AG04449 (cell line): ENCODE measurements at regions not wholly inside any gene's neighbourhood (a gene's known extent, or its start where the extent isn't known, plus 50 kb on each side); places are given as distances from the start of the nearest gene placed in this dataset.

Experiments used
- CTCF ChIA-PET: fragments of 350-600 bp; formaldehyde crosslinking; extraction: SDS; loops from one replicate; lab custom pipeline; 2021; ENCODE audit warnings: antibody characterized with exemption; lab: Yijun Ruan, JAX
- POLR2A ChIA-PET: fragments of 400-600, 350-600 bp; formaldehyde crosslinking; extraction: SDS; loops from one replicate; lab custom pipeline; 2020; ENCODE audit warnings: antibody characterized with exemption, inconsistent platforms; lab: Yijun Ruan, JAX
- DNase-seq: peaks from one replicate; pipeline ENCODE4 v3.0.0-alpha.2; 2010; ENCODE audit warnings: low read depth, low spot score
- H3K4me3 ChIP-seq: 2 replicates; pipeline ENCODE4 v1.5.1; 2011; ENCODE audit warnings: low read depth, mild to moderate bottlenecking, control low read depth, low read length
- CTCF ChIP-seq: IDR thresholded peaks from one replicate; pipeline ENCODE4 v1.5.1; 2011; ENCODE audit warnings: mild to moderate bottlenecking, moderate library complexity, low read length, control low read depth, inconsistent platforms; ENCODE audit not compliant: insufficient read depth; ENCODE audit errors: missing control alignments

GRCh38 chr13:77480066-77480465 lies 55.4 kb upstream of the SCEL start:
- H3K4me3 ChIP-seq: no peak overlapping the region
- POLR2A ChIA-PET: no interaction called here
- CTCF ChIA-PET: interaction anchor here (2.5 to 3.4 kb wide), 3 partner anchors 10 to 152 kb away, joined by 9 to 33 read pairs (median 17); partner anchors contain the start of gene MYCBP2
- no peak for TF ChIP-seq CTCF
- DNase-seq: no peak

GRCh38 chr13:77479326-77479725 lies 56.2 kb upstream of the SCEL start:
- H3K4me3 ChIP-seq: no peak overlapping the region
- ChIA-PET POLR2A (interaction anchor here (1.1 kb wide), 1 partner anchor 154 kb away, joined by 3 read pairs; no protein-coding TSS in a partner anchor), CTCF (interaction anchor here (0.6 to 3.4 kb wide), 19 partner anchors 8 to 430 kb away, joined by 3 to 33 read pairs (median 6); partner anchors contain the start of gene MYCBP2)
- no peak for DNase-seq
- no peak for TF ChIP-seq CTCF

- CTCF ChIA-PET: interaction anchor here (0.7 to 2.9 kb wide), 18 partner anchors 12 to 476 kb away, joined by 3 to 17 read pairs (median 4); no protein-coding TSS in a partner anchor
- POLR2A ChIA-PET: no interaction called here
These were observed 58.1 kb upstream of the SCEL start for GRCh38 chr13:77477299-77477848.

GRCh38 chr13:77476456-77476855 lies 59.0 kb upstream of the SCEL start:
- no peak for DNase-seq
- ChIA-PET POLR2A (no interaction called here), CTCF (interaction anchor here (0.8 kb wide), 1 partner anchor 9 kb away, joined by 3 read pairs; no protein-coding TSS in a partner anchor)
- no peak for TF ChIP-seq CTCF
- H3K4me3 ChIP-seq: no peak overlapping the region

More at GRCh38 chr13:77477299-77477848, 58.1 kb upstream of the SCEL start:
- no peak for TF ChIP-seq CTCF
- no peak overlapping the region for H3K4me3 ChIP-seq
- no peak for DNase-seq

GRCh38 chr13:77475345-77476084 lies 60.0 kb upstream of the SCEL start:
- ChIA-PET POLR2A (no interaction called here), CTCF (no interaction called here)
- no peak overlapping the region for H3K4me3 ChIP-seq
- no peak for TF ChIP-seq CTCF
- no peak for DNase-seq

GRCh38 chr13:77470986-77471385 lies 64.5 kb upstream of the SCEL start:
- CTCF ChIA-PET: no interaction called here
- no peak for TF ChIP-seq CTCF
- H3K4me3 ChIP-seq: no peak overlapping the region
- POLR2A ChIA-PET: no interaction called here
- no peak for DNase-seq
